ENCODE measurements at regions not wholly inside any gene's neighbourhood (a gene's known extent, or its start where the extent isn't known, plus 50 kb on each side); places are given as distances from the start of the nearest gene placed in this dataset.

DNA sequence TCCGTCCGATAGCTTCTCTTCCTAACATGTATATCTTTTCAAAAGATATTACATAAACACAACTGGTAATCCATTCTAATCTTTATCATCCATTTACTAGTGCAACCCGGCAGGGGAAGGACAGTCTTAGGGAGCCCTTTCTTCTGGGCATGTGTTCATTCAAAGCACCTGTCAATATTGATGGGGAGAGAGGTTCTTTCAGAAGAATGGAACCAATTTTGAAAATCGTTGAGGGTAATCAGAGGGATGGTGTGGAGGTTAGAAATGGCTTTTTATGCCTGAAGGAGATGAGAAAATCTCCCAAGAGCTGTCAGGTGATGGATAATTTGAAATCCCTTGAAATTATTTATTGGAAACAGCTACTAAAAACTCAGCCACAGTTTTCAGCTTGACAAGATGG is 561.9 kb upstream of the DCC start:
- H3K4me3 ChIP-seq: no peak overlapping the region
- DNase-seq (ENCODE audit: low read depth in 1 of 2, low spot score in 1 of 2) (no peak), FAIRE-seq (no peak), ATAC-seq (no peak)
- no peak overlapping the region for H3K4me2 ChIP-seq
- 1% methylated on average over 4 of the region's 4 CpGs for WGBS (ENCODE audit: missing lambda C conversion rate)
- ChIA-PET CTCF (no interaction called here), POLR2A (no interaction called here)
- no peaks in the 10 kb centered on the region for H3K4me1 ChIP-seq
- TF ChIP-seq TFCP2L1 (CRISPR knock-in tag; IDR thresholded peaks at IDR 0.05) (no peak), HDAC2 (IDR thresholded peaks at IDR 0.05) (no peak), JUNB (IDR thresholded peaks at IDR 0.05) (no peak), HEYL (CRISPR knock-in tag; IDR thresholded peaks at IDR 0.05) (no peak), CBX2 (IDR thresholded peaks at IDR 0.05; ENCODE audit: borderline replicate concordance, low read depth) (no peak), EHF (CRISPR knock-in tag; IDR thresholded peaks at IDR 0.05) (no peak), RARB (CRISPR knock-in tag; IDR thresholded peaks at IDR 0.05) (no peak), NPAS2 (CRISPR knock-in tag; IDR thresholded peaks at IDR 0.05; ENCODE audit: borderline replicate concordance) (no peak), BHLHE40 (IDR thresholded peaks at IDR 0.05; ENCODE audit: low read depth, low read length) (no peak)
- TF ChIP-seq, protein P1, sequence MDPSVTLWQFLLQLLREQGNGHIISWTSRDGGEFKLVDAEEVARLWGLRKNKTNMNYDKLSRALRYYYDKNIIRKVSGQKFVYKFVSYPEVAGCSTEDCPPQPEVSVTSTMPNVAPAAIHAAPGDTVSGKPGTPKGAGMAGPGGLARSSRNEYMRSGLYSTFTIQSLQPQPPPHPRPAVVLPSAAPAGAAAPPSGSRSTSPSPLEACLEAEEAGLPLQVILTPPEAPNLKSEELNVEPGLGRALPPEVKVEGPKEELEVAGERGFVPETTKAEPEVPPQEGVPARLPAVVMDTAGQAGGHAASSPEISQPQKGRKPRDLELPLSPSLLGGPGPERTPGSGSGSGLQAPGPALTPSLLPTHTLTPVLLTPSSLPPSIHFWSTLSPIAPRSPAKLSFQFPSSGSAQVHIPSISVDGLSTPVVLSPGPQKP (IDR thresholded peaks at IDR 0.05; ENCODE audit: low read depth, low read length): no peak
- H3K27ac ChIP-seq: no peak overlapping the region
- no peaks in the 10 kb centered on the region for H3K9me3 ChIP-seq

GRCh38 chr18:51789871-51790270 is 550.1 kb upstream of the DCC start:
- no peak for ATAC-seq
- no peak for DNase-seq (ENCODE audit: low read depth in 1 of 2, low spot score in 1 of 2)
- 35% methylated on average over 1 of the region's 1 CpG for WGBS (ENCODE audit: missing lambda C conversion rate)
- TF ChIP-seq EP300 (IDR thresholded peaks at IDR 0.05) (no peak), NR3C1 (IDR thresholded peaks at IDR 0.05) (no peak), TFCP2L1 (CRISPR knock-in tag; IDR thresholded peaks at IDR 0.05) (no peak), POLR2A (IDR thresholded peaks at IDR 0.05; ENCODE audit: low read length) (no peak), ZNF302 (CRISPR knock-in tag; IDR thresholded peaks at IDR 0.05) (no peak), FOXS1 (CRISPR knock-in tag; IDR thresholded peaks at IDR 0.05) (no peak), RARB (CRISPR knock-in tag; IDR thresholded peaks at IDR 0.05) (no peak), KDM1A (IDR thresholded peaks at IDR 0.05; ENCODE audit: low read depth) (no peak), SREBF2 (IDR thresholded peaks at IDR 0.05) (no peak), JUNB (IDR thresholded peaks at IDR 0.05) (no peak), RFX5 (IDR thresholded peaks at IDR 0.05) (no peak), TP53 (CRISPR knock-in tag; IDR thresholded peaks at IDR 0.05) (no peak), NPAS2 (CRISPR knock-in tag; IDR thresholded peaks at IDR 0.05; ENCODE audit: borderline replicate concordance) (no peak), ESRRA (IDR thresholded peaks at IDR 0.05; ENCODE audit: borderline replicate concordance, low read length) (no peak), HMGXB4 (CRISPR knock-in tag; IDR thresholded peaks at IDR 0.05; ENCODE audit: borderline replicate concordance) (no peak)
- Histone ChIP-seq H3K4me2 (no peak overlapping the region), H3K27ac (no peak overlapping the region), H3K4me3 (no peak overlapping the region), H3K9me3 (no peaks in the 10 kb centered on the region), H3K4me1 (no peaks in the 10 kb centered on the region)
- FAIRE-seq: no peak
- CTCF ChIA-PET: no interaction called here
- POLR2A ChIA-PET: no interaction called here

DNA sequence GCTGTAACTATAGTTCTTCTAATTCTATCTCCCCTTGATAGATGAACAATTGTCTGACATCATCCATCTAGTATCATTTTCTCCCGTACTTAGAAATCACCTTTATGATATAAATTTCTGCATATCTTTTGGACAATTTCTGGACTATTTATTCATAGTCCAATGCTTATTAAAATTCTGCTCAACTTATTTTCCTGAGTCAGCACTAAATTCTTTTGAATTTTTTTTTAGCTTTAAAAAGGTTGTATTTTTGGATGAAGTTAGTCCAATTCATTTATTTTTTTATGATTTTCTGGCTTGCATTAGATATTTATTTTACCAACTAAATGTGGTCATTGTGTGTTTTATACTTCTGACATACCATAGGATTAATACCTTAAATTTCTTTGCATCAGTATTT is 538.5 kb upstream of the DCC start:
- H3K4me2 ChIP-seq: no peak overlapping the region
- 0% methylated on average over 1 of the region's 1 CpG for WGBS (ENCODE audit: missing lambda C conversion rate)
- no peak for FAIRE-seq
- CTCF ChIA-PET: no interaction called here
- H3K27ac ChIP-seq: no peak overlapping the region
- no peaks in the 10 kb centered on the region for H3K9me3 ChIP-seq
- TF ChIP-seq HDAC2 (IDR thresholded peaks at IDR 0.05): no peak
- TF ChIP-seq PHF8 (IDR thresholded peaks at IDR 0.05; ENCODE audit: borderline replicate concordance, low read depth): no peak
- peak; percentile 78 for TF ChIP-seq MAFK (IDR thresholded peaks at IDR 0.05; ENCODE audit: partially characterized antibody)
- TF ChIP-seq, protein P2, sequence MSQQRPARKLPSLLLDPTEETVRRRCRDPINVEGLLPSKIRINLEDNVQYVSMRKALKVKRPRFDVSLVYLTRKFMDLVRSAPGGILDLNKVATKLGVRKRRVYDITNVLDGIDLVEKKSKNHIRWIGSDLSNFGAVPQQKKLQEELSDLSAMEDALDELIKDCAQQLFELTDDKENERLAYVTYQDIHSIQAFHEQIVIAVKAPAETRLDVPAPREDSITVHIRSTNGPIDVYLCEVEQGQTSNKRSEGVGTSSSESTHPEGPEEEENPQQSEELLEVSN (IDR thresholded peaks at IDR 0.05; ENCODE audit: borderline replicate concordance, low read depth): no peak
- TF ChIP-seq MYC (IDR thresholded peaks at IDR 0.05; ENCODE audit: borderline replicate concordance, low read length): no peak
- no peak for ATAC-seq
- DNase-seq (ENCODE audit: low read depth in 1 of 2, low spot score in 1 of 2): no peak
- no peaks in the 10 kb centered on the region for H3K4me1 ChIP-seq
- no peak overlapping the region for H3K4me3 ChIP-seq
- POLR2A ChIA-PET: no interaction called here

All from A549 (cell line).